Mammary epithelial cell (primary cell): ENCODE measurements at regions not wholly inside any gene's neighbourhood (a gene's known extent, or its start where the extent isn't known, plus 50 kb on each side); places are given as distances from the start of the nearest gene placed in this dataset.

ENCODE experiments used
- EZH2 ChIP-seq: IDR thresholded peaks from 2 replicates; pipeline ENCODE4 v1.6.1; 2012; ENCODE audit warnings: low read length, inconsistent platforms, borderline replicate concordance
- TF ChIP-seq, protein P1 (sequence below), 2 donors: IDR thresholded peaks in 1 of 2; conservative IDR thresholded peaks in 1 of 2; 2 replicates each; pipeline ENCODE4 v1.5.1; 2011 to 2012; ENCODE audit warnings: inconsistent platforms in 2 of 2, low read length in 2 of 2, mild to moderate bottlenecking in 2 of 2, control low read depth in 1 of 2, low read depth in 1 of 2; ENCODE audit not compliant: insufficient read depth in 1 of 2; ENCODE audit errors: extremely low read depth in 1 of 2

DNA sequence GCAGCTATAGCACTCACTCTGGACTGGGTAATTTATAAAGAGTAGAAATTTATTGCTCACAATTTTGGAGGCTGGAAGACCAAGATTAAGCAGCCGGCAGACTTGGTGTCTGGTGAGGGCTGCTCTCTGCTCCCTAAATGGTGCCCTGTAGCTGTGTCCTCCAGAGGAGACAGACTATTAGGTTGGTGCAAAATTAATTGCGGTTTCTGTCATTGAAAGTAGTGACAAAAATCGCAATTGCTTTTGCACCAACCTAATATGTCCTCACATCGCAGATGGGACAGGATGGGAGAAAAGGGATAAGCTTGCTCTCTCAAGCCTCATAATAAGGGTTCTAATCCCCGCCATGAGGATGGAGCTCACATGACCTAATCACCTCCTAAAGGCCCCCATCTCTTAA is 258.1 kb upstream of the VCX3A start:
- TF ChIP-seq, protein P1, sequence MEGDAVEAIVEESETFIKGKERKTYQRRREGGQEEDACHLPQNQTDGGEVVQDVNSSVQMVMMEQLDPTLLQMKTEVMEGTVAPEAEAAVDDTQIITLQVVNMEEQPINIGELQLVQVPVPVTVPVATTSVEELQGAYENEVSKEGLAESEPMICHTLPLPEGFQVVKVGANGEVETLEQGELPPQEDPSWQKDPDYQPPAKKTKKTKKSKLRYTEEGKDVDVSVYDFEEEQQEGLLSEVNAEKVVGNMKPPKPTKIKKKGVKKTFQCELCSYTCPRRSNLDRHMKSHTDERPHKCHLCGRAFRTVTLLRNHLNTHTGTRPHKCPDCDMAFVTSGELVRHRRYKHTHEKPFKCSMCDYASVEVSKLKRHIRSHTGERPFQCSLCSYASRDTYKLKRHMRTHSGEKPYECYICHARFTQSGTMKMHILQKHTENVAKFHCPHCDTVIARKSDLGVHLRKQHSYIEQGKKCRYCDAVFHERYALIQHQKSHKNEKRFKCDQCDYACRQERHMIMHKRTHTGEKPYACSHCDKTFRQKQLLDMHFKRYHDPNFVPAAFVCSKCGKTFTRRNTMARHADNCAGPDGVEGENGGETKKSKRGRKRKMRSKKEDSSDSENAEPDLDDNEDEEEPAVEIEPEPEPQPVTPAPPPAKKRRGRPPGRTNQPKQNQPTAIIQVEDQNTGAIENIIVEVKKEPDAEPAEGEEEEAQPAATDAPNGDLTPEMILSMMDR (conservative IDR thresholded peaks at IDR 0.05 in 1 of 2, IDR thresholded peaks at IDR 0.05 in 1 of 2; ENCODE audit: extremely low read depth in 1 of 2, insufficient read depth in 1 of 2, low read depth in 1 of 2, low read length in 2 of 2) = no peak
- TF ChIP-seq EZH2 = no peak
